Astrocyte of the cerebellum (primary cell): ENCODE measurements at regions not wholly inside any gene's neighbourhood (a gene's known extent, or its start where the extent isn't known, plus 50 kb on each side); places are given as distances from the start of the nearest gene placed in this dataset.
"Not testable (repeated sequence)": the region's sequence is repeated elsewhere in the genome, so short reads cannot be mapped to it uniquely, and the experiment has no call there.

ENCODE experiments used
- DNase-seq: peaks from one replicate; pipeline ENCODE4 v3.0.0-alpha.2; 2011; ENCODE audit warnings: low read depth
- H3K4me3 ChIP-seq: 2 replicates; pipeline ENCODE4 v1.5.1; 2011; ENCODE audit warnings: mild to moderate bottlenecking, low read depth, low read length, moderate library complexity
- CTCF ChIP-seq: IDR thresholded peaks from 2 replicates; pipeline ENCODE4 v1.5.1; 2012; ENCODE audit warnings: low read length, low read depth, moderate library complexity, mild to moderate bottlenecking; ENCODE audit errors: missing control alignments
- in situ Hi-C: cut with HindIII; loops from 2 replicates; pipeline ENCODE4 v1.10.0; 2017; ENCODE audit warnings: low sequenced_read_pairs

- in situ Hi-C loops, result no loop called here
- no peak for DNase-seq
- H3K4me3 ChIP-seq, result no peak overlapping the region
- no peak for TF ChIP-seq CTCF
Observed at GRCh38 chr7:116367171-116367813, 132.2 kb upstream of the CAV2 start.

GRCh38 chr7:116368965-116369364, 130.6 kb upstream of the CAV2 start:
- TF ChIP-seq CTCF, result no peak
- DNase-seq, result no peak
- in situ Hi-C loops, result no loop called here

GRCh38 chr7:116371536-116371935, 128.0 kb upstream of the CAV2 start:
- DNase-seq, H3K4me3 ChIP-seq, in situ Hi-C loops: not testable (repeated sequence)

More at GRCh38 chr7:116368965-116369364, 130.6 kb upstream of the CAV2 start:
- H3K4me3 ChIP-seq, result no peak overlapping the region

GRCh38 chr7:116373229-116373628, 126.3 kb upstream of the CAV2 start:
- in situ Hi-C loops, DNase-seq, H3K4me3 ChIP-seq: not testable (repeated sequence)

GRCh38 chr7:116377721-116378120, 121.8 kb upstream of the CAV2 start:
- no peak overlapping the region for H3K4me3 ChIP-seq
- in situ Hi-C loops, result no loop called here
- no peak for DNase-seq
- TF ChIP-seq CTCF, result no peak

GRCh38 chr7:116380025-116380424, 119.5 kb upstream of the CAV2 start:
- in situ Hi-C loops, result no loop called here
- DNase-seq, result no peak
- no peak overlapping the region for H3K4me3 ChIP-seq
- TF ChIP-seq CTCF, result no peak

DNA sequence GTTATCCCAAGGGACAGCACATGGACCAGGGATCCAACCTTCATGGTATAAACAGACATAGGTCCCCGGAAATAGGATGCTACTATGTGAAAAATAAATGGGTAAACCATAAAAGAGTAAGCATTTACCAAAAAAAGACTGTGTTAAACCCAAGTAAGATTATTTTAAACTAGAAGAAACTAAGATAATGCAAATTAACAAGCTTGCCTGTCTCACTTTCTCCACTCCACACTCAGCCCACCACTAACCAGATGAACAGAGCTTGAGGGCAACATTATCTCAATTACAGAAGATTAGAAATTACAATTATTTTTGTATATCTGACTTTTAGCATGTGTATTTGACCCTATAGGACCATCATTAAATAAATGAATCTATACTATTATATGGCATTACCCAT, 117.2 kb upstream of the CAV2 start:
- in situ Hi-C loops, result no loop called here

More for the DNA sequence above, 117.2 kb upstream of the CAV2 start:
- TF ChIP-seq CTCF, result no peak
- H3K4me3 ChIP-seq, result no peak overlapping the region
- no peak for DNase-seq
